Endothelial cell of umbilical vein (primary cell): ENCODE measurements at regions not wholly inside any gene's neighbourhood (a gene's known extent, or its start where the extent isn't known, plus 50 kb on each side); places are given as distances from the start of the nearest gene placed in this dataset.

Experiments used
- BruUV-seq: library from RNA; stranded (reverse); fragments of 400-500 nt; replicated peaks from 2 replicates; lab custom pipeline; 2021; lab: Mats Ljungman, UMichigan
- CTCF ChIA-PET: fragments of 300-600, 350-600 bp; sonication (Branson Sonifier 250); formaldehyde crosslinking; loops from one replicate; lab custom pipeline; 2021; ENCODE audit warnings: antibody characterized with exemption, inconsistent platforms; lab: Charles Lee
- POLR2A ChIA-PET: fragments of 300-600, 350-600 bp; sonication (Branson Sonifier 250); formaldehyde crosslinking; loops from one replicate; lab custom pipeline; 2021; ENCODE audit warnings: antibody characterized with exemption, inconsistent platforms; lab: Charles Lee
- DNase-seq: peaks from one replicate; pipeline ENCODE4 v3.0.0-alpha.2; 2011; ENCODE audit warnings: low read depth, low spot score
- FAIRE-seq: peaks from 2 replicates; lab custom pipeline; 2011; peaks lifted over from hg19 to GRCh38; lab: Jason Lieb, UNC
- H2AFZ ChIP-seq: 2 replicates; pipeline ENCODE4 v1.6.0; 2012; ENCODE audit warnings: low read depth, low read length, control low read depth, inconsistent platforms
- H3K27ac ChIP-seq: 2 replicates; pipeline ENCODE4 v1.5.1; 2011; ENCODE audit warnings: low read depth, mild to moderate bottlenecking, control low read depth, low read length, moderate library complexity; ENCODE audit not compliant: insufficient read depth
- H3K27me3 ChIP-seq, 2 experiments: 2 replicates each; pipeline versions ENCODE4 v1.6.0 to v1.6.1; 2011; ENCODE audit warnings: low read length in 2 of 2, mixed read lengths in 1 of 2; ENCODE audit not compliant: control insufficient read depth in 2 of 2, insufficient read depth in 2 of 2
- H3K36me3 ChIP-seq, 2 experiments: 2 replicates in 1 of 2; 3 replicates in 1 of 2; pipeline ENCODE4 v1.5.1; 2011; ENCODE audit warnings: low read length in 2 of 2, mild to moderate bottlenecking in 1 of 2, moderate library complexity in 1 of 2; ENCODE audit not compliant: control insufficient read depth in 2 of 2, insufficient read depth in 2 of 2; ENCODE audit errors: extremely low read depth in 1 of 2
- H3K4me1 ChIP-seq: 3 replicates; pipeline ENCODE4 v1.5.1; 2011; ENCODE audit warnings: mild to moderate bottlenecking, low read length; ENCODE audit not compliant: control insufficient read depth, insufficient read depth; ENCODE audit errors: extremely low read depth
- H3K4me2 ChIP-seq: 2 replicates; pipeline ENCODE4 v1.6.1; 2011; ENCODE audit warnings: low read length, control low read depth, mixed read lengths; ENCODE audit not compliant: insufficient read depth
- H3K4me3 ChIP-seq, 3 experiments: fragments of 200-600 bp in 1 of 3; sonication (generic), shearing (Covaris generic) in 1 of 3; replicated peaks in 1 of 3; 2 replicates each; pipeline ENCODE4 v1.5.1; 2011 to 2016; ENCODE audit warnings: control low read depth in 3 of 3, low read length in 3 of 3, mild to moderate bottlenecking in 2 of 3, inconsistent platforms in 1 of 3, low read depth in 1 of 3, moderate library complexity in 1 of 3; ENCODE audit not compliant: insufficient read depth in 1 of 3
- H3K79me2 ChIP-seq: 2 replicates; pipeline ENCODE4 v1.6.0; 2012; ENCODE audit warnings: low read length, inconsistent platforms; ENCODE audit not compliant: control insufficient read depth, insufficient read depth
- H3K9ac ChIP-seq: replicated peaks from 2 replicates; pipeline ENCODE3; 2011; ENCODE audit warnings: low read length, control low read depth; ENCODE audit not compliant: insufficient read depth; ENCODE audit errors: extremely low read depth
- H3K9me1 ChIP-seq: replicated peaks from 3 replicates; pipeline ENCODE4 v1.6.0; 2011; ENCODE audit warnings: mild to moderate bottlenecking, low read length; ENCODE audit not compliant: control insufficient read depth, insufficient read depth; ENCODE audit errors: extremely low read depth
- H3K9me3 ChIP-seq: replicated peaks from 2 replicates; pipeline ENCODE4 v1.5.1; 2012; ENCODE audit warnings: low read length, inconsistent platforms; ENCODE audit not compliant: control insufficient read depth, insufficient read depth
- H4K20me1 ChIP-seq: replicated peaks from 2 replicates; pipeline ENCODE3; 2011; ENCODE audit warnings: mild to moderate bottlenecking, low read length; ENCODE audit not compliant: control insufficient read depth, insufficient read depth; ENCODE audit errors: extremely low read depth
- EZH2 ChIP-seq: IDR thresholded peaks from 2 replicates; pipeline ENCODE4 v1.6.1; 2012; ENCODE audit warnings: borderline replicate concordance, low read depth, mild to moderate bottlenecking, moderate library complexity, low read length, inconsistent platforms; ENCODE audit not compliant: severe bottlenecking
- FOS ChIP-seq: IDR thresholded peaks from 2 replicates; pipeline ENCODE4 v1.6.1; 2011; ENCODE audit warnings: mild to moderate bottlenecking, low read length, moderate library complexity, borderline replicate concordance; ENCODE audit not compliant: insufficient read depth
- GATA2 ChIP-seq: IDR thresholded peaks from 2 replicates; pipeline ENCODE4 v1.7.0; 2011; ENCODE audit warnings: low read depth, mild to moderate bottlenecking, moderate library complexity, mixed read lengths, low read length; ENCODE audit not compliant: insufficient read length, insufficient read depth
- JUN ChIP-seq: IDR thresholded peaks from 2 replicates; pipeline ENCODE4 v1.6.1; 2011; ENCODE audit warnings: borderline replicate concordance, low read depth; ENCODE audit not compliant: insufficient read length, insufficient read depth
- MYC ChIP-seq: IDR thresholded peaks from one replicate; pipeline ENCODE4 v1.6.1; 2011; ENCODE audit warnings: mild to moderate bottlenecking, low read depth, low read length
- POLR2A ChIP-seq: IDR thresholded peaks from 2 replicates; pipeline ENCODE4 v1.6.1; 2012; ENCODE audit warnings: low read depth, mild to moderate bottlenecking, control low read depth, low read length
- POLR2AphosphoS5 ChIP-seq: IDR thresholded peaks from 2 replicates; pipeline ENCODE4 v1.6.1; 2012; ENCODE audit warnings: low read depth, mild to moderate bottlenecking, control low read depth, low read length, moderate library complexity; ENCODE audit not compliant: insufficient read depth
- dilution Hi-C: fragments of 300-500 bp; cut with MboI; formaldehyde crosslinking; loops from one replicate; pipeline ENCODE4 v1.15.0; 2019; ENCODE audit warnings: low sequenced_read_pairs; ENCODE audit not compliant: extremely low pct_ligation_motif_present
- intact Hi-C: fragments of 100-400 bp; cut with micrococcal nuclease; formaldehyde crosslinking; loops from one replicate; pipeline ENCODE4 v1.10.0; 2022
- TF ChIP-seq, protein P1 (sequence below): IDR thresholded peaks from 2 replicates; pipeline ENCODE4 v1.6.1; 2011; ENCODE audit not compliant: insufficient read depth, insufficient read length
- TF ChIP-seq, protein P2 (sequence below), 2 donors: IDR thresholded peaks; 1 replicate in 1 of 2; 2 replicates in 1 of 2; pipeline ENCODE4 v1.5.1; 2011; ENCODE audit warnings: low read length in 2 of 2, mild to moderate bottlenecking in 2 of 2, moderate library complexity in 2 of 2, control low read depth in 1 of 2, inconsistent platforms in 1 of 2, low read depth in 1 of 2; ENCODE audit not compliant: insufficient read depth in 1 of 2; ENCODE audit errors: extremely low read depth in 1 of 2

DNA sequence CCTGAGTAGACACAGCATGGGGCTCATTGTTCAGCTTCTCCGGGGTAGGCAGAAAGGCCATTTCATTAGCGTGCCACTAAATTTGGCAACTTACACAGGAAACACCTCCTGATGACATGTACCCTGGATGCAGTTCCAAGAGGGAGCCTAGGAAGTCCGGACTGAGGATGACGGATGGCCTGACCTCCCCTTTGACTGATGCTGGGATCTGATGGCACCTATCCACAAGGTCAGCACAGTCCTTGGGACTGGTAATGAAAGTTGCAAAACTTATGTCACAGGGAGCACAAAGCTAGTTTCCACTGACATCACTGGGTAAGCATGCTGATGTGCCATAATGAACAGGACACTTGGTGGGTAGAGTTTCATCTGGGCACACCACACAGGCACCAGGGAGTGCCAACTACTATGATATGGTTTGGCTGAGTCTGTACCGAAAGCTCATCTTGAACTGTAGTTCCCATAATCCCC is 126.7 kb upstream of the ARL4C start:
- ChIA-PET CTCF (interaction anchor here (1.0 to 1.6 kb wide), 4 partner anchors 13 to 277 kb away, joined by 3 to 4 read pairs (median 4); no protein-coding TSS in a partner anchor), POLR2A (no interaction called here)
- no peak for DNase-seq
- Histone ChIP-seq H3K27me3 (peaks cover 26 to 36% of the 10 kb centered on the region in 2 experiments), H4K20me1 (no peaks in the 10 kb centered on the region), H3K9ac (no peak overlapping the region), H2AFZ (no peak overlapping the region), H3K27ac (no peak overlapping the region), H3K9me3 (no peaks in the 10 kb centered on the region), H3K4me3 (no peak overlapping the region), H3K4me2 (no peak overlapping the region), H3K79me2 (no peaks in the 10 kb centered on the region), H3K4me1 (peaks cover 20% of the 10 kb centered on the region), H3K36me3 (no peaks in the 10 kb centered on the region), H3K9me1 (no peaks in the 10 kb centered on the region)
- TF ChIP-seq GATA2 (no peak), JUN (no peak), EZH2 (no peak), MYC (no peak), POLR2A (no peak), POLR2AphosphoS5 (no peak), FOS (no peak)
- TF ChIP-seq, protein P1, sequence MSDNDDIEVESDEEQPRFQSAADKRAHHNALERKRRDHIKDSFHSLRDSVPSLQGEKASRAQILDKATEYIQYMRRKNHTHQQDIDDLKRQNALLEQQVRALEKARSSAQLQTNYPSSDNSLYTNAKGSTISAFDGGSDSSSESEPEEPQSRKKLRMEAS = no peak
- TF ChIP-seq, protein P2, sequence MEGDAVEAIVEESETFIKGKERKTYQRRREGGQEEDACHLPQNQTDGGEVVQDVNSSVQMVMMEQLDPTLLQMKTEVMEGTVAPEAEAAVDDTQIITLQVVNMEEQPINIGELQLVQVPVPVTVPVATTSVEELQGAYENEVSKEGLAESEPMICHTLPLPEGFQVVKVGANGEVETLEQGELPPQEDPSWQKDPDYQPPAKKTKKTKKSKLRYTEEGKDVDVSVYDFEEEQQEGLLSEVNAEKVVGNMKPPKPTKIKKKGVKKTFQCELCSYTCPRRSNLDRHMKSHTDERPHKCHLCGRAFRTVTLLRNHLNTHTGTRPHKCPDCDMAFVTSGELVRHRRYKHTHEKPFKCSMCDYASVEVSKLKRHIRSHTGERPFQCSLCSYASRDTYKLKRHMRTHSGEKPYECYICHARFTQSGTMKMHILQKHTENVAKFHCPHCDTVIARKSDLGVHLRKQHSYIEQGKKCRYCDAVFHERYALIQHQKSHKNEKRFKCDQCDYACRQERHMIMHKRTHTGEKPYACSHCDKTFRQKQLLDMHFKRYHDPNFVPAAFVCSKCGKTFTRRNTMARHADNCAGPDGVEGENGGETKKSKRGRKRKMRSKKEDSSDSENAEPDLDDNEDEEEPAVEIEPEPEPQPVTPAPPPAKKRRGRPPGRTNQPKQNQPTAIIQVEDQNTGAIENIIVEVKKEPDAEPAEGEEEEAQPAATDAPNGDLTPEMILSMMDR (IDR thresholded peaks at IDR 0.05; ENCODE audit: extremely low read depth in 1 of 2, insufficient read depth in 1 of 2, low read depth in 1 of 2, low read length in 2 of 2) = no peak
- dilution Hi-C loops (no loop called here), intact Hi-C loops (loop anchor here (5.0 kb wide), 2 partner anchors 199 to 484 kb away; no protein-coding TSS in a partner anchor)
- BruUV-seq = no TSS peak
- FAIRE-seq = no peak
